Dedifferentiated amniotic fluid mesenchymal stem cell (primary cell): ENCODE measurements at regions not wholly inside any gene's neighbourhood (a gene's known extent, or its start where the extent isn't known, plus 50 kb on each side); places are given as distances from the start of the nearest gene placed in this dataset.
"Not testable (repeated sequence)": the region's sequence is repeated elsewhere in the genome, so short reads cannot be mapped to it uniquely, and the experiment has no call there.

Experiments
- DNase-seq: peaks from one replicate; pipeline ENCODE4 v3.0.0-alpha.2; 2016; ENCODE audit errors: extremely low spot score

DNA sequence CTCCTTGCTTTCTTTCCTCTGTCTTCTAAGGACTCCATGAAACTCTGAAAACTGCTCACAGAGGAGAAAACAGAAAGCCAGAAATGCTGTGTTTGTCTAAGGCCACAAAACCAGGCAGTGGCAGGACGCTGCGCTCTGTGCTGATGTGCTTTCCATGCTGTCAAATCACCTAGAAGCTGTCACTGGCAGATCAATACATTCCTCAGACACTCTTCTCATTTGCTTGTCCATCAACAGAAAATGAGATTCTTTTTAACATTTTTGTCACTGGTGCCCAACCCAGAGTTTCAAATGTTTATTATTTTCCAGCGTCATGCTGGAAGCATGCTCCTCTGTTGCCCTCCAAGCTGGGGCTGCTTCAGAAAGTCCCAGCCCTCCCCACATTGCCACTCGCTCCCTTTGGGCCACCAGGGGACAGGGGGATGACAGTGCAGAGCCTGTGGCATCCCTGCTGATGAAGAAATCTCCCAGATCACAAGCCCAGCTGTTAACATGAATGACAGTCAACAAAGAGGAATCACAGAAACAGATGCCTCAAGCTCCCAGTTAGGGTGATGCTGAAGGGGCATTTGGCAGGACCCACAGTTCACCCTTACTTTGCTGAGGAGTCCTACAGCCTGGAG is 117.5 kb upstream of the MEIS1 start:
- no peak for DNase-seq

DNA sequence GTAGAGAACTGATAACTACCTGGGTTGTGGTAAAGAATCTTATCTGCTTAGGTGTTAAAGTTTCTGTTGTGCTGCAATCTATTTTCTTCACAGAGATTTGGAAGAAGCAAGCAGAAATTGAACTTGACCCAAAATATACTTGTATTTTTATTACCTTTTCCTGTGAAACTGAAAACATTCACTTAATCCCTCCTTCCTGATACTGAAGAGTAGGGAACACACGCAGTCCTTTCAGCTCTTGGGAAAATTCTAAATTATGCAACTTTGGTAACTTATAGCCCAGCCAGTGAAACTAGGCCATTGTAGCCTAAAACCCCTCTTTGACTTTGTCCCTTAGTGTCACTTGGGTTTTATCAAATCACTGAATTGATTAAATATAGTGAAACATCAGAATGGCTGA is 128.4 kb upstream of the MEIS1 start:
- DNase-seq, result no peak

DNA sequence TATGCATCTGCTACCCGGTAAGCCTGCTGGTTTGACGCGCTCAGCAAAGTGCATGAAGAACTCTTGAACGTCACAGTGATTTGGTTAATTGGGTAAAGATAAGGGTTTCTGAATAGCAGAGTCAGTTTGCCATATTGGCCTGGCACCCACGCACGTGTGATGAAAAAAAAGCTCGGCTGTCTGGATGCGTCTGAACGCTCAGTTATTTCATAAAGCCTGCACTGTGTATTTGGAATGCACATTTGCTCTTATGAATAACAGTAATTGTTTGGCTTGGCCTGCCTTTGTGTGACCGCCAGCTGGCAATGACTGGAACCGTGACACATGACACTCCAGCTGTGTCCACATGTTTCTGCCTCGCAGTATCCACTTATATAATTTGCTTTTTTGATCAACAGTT is 129.2 kb upstream of the MEIS1 start:
- DNase-seq, result no peak

DNA sequence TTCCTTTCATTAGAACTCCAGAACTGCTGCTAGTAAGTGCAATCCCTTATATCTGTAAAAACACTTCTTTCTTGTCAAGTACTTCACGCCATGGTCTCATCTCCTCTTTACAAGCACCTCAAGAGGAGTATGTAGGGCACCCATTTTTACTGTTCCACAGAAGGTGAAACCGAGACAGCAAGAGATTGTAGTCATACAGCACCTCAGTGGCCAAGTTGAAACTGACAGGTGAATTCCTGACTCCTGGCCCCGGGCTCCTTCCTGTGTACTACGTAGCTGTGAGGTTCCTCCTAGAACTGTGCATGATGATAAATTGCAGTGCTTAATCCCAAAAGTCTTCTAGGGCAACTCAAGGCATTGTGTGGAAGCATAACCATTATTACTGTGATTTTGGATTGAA is 131.5 kb upstream of the MEIS1 start:
- DNase-seq, result no peak

DNA sequence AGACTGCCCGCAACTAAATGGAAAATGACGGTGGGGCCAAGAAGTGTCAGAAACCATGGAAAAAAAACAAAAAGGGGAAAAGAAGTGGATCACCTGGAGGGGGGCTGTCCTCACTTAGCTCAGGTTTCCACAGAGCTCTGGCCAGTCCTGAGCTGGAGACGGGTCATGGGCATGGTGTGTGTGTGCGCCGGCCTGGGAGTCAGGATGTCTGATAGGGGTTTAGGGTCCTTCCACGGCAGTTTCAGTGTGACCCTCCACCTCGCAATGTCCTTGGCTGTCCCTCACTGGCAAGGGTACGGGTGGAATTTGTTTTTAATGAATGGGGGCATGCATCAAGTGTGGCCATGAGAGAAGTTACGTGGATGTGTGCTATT is 133.2 kb upstream of the MEIS1 start:
- no peak for DNase-seq

DNA sequence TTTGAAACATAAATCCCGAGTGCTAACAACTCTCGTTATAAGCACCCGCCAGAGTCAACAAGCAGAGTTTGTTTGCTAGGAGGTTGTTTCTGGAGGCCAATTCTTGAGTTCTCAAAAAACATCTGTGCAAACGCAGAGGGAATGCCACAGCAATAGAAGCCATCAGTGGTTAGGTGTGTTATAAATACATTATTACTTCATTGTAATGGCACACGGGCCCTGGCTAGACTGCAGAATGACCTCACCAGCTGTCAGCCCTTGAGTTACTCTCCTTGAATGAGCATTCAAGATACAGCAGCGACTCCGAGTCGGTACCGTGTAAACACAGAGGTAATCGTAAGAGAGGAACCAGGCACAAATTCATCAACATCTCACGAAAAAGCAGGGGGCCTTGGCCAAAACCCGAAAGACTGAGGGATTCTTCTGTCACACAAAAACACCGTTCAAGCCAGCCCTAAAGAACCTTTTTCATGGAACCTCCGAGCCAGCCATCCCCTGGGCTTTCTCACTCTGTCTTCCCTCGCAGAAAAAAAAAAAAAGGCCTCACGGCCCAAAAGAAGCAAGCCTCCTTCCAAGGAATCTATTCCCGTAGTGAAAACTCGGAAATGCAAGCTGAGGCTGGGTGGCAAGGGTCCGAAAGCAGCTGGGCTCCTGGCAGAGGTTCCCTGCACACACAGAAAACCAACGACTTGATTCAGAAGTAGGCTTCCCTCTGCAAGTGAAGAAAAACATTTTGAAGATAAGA is 133.7 kb upstream of the MEIS1 start:
- no peak for DNase-seq

DNA sequence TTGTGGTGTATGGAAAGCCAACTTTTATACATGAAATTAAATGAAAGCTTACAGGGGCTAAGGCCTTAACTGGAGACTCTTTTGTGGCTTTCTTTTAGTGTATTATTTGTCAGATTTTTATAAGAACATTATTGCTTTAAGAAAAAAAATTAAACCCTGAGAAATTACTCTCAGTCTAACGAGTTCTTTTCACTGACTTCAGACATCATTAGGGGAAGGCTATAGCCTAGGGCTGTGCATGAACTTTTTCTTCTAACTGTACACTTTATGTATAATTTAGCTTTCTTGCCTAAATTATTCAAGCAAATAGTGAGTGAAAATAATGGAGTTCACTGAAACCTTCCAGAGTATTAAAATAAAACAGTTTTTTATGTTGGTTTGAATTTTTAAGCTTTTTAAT is 151.1 kb upstream of the MEIS1 start:
- DNase-seq, result no peak

DNA sequence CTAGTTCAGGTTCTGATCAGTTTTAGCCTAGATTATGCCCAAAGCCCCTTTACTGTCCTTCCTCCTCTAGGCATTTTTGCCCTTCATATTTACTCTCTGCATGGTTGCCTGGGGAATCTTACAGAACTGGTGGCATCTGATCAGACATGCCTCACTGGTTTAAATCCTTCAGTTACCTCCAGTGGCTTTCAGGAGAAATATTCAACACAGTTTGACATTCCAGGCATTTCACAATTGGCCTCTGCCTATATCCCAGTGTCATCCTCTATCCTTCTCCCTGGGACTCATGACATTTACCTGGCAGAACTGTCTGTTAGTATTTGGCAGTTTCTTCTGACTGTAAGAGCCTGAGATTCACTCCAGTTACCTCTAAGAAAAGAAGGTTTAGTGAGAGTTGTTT is 152.9 kb upstream of the MEIS1 start:
- no peak for DNase-seq

DNA sequence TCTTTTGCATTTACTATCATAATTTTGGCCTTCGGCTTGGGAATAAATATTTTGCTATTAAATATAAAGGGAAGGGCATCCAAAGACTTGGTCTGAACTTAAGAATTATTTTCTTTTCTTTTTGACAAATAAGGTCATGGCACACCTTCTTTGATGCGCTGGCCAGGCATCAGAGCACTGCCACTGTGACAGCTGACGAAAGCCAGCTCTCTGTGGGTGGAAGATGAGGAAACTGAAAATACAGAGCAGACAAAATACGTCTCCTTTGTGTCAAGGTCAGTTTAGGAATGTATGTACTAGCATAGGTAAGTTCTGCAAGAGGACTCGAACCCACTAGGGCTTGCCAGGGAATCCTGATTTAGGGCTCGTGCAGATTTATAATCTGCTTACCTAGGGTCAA is 155.9 kb upstream of the MEIS1 start:
- DNase-seq, result no peak

DNA sequence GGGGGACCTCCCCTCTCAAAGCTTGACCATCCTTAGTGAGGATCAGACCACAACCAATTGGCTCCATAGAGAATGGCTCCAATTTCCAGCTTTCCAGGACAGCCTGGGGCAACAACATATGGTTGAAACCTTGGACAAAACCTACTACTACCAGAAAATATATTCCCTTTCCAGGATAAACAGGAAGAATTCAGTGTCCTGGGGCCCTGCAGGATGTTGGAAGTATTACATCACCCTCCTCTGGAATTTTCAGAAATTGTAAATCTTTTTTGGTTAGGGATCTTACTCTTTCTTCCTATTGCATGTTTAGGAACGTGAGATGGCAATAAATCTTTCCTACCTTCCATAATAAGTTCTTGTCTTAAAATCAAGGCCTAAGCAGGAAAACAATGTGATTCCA is 158.9 kb upstream of the MEIS1 start:
- no peak for DNase-seq

DNA sequence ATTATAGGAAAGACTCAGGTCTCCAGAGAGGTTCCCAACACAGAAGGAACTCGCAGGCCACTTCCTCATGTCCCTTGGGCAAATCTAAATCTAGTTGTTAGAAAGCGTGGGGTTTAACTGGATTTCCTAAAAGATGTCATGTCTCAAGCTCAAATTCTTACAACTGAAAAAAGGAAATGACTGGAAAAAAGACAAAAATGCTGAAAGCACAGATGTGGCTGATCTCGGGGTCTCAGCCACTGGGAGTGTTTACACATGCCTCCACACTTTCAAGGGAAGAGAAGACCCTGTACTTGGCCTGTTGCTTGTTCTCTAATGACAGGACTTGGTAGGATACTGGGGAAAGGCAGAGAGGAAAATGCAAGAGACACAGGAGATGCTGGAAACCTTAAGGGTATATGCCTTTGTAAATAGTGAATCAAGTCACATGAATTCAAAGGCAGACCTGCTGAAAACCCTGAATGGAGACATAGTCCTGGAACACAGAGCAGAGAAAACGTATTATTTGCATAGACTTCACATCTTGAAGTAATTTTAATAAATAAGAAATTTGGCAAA is 160.9 kb upstream of the MEIS1 start:
- no peak for DNase-seq

DNA sequence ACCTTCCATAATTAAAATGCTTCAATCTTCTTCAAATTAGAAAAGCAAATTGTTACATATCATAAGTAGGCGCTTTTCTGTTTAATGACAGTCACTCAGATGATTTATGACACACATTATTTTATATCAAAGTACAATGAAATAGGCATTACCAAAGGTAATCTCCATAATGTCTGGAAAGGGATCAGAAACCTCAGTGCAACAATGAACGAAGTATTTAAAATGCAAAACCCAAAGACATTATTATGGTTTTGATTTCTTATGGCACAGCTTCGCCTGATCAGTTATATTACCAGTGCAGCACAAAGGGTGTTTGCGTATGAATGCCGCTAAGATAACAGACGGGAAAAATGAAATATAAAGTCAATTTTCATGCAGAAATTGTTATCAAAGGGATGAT is 162.2 kb upstream of the MEIS1 start:
- no peak for DNase-seq

DNA sequence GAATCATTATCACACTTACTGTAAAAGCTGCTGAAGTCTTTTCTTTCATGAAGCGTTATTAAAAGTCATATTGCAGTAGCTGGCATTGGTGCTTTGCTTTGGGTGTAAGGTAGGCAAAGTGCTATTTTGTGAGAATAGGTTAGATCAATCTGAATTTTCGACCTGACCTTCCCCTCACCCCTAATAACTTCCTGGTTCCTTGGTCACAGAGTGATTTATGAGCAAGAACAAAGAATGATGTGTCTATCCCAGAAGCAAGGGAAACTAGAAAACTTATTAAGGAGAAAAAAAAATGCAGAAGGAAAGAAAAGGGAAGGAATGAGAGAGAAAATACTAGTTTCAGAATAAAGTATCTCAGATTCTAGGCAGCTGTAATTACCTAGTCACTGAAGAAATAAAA is 163.1 kb upstream of the MEIS1 start:
- DNase-seq, result no peak

DNA sequence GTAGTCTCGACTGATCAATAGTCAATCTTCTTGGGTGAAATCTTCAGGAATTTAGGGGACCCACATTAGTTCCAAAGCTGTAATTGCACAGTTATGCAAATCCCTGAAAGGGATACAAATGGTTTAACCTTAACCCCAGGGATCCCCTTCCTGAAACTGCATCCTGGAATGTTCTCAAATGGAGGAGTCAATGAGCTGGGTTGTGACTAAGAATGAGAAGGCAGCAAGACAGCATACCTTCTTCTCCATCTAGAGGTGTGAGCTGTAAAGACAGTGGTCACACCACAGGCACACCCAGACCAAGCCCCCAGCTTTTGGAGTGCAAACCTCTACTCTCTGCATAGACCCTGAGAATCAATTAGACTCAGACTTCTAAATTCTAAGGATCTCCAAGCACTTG is 164.7 kb upstream of the MEIS1 start:
- no peak for DNase-seq

DNA sequence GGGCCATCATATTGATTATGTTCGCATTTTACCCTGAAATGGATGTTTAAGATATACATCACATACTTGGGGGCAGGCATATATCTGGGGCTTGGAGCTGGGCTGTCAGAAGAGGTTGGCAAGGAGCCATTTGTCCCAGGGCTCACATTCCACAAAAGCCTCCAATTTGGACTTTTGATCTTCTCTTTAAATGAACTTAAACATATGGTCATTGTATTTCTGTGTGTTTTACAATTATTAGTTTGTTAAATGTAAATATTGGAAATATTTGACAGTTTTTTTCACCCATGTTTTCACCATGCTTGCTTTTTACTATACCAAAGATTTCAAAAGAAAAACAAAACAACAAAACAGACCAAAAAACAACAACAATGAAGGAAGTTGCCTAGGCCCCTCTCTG is 165.8 kb upstream of the MEIS1 start:
- no peak for DNase-seq

DNA sequence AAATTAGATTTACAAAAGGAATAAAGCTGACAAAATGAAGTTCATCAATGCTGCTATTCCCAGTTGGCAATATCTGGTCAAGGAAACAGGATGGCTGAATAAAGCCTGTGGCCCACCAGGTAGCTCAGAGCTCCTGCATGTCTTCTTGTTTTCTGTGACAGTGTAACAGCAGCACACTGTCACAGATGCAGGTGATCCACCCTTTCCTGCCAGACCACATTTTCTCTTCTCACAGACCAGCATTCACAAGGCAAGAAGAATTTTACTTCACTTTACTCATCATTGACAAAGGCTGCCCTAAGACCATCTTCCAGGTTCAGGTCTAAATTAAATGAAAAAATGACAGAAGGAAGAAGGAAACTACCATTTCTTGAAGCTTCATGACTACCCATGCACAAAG is 166.2 kb upstream of the MEIS1 start:
- no peak for DNase-seq

DNA sequence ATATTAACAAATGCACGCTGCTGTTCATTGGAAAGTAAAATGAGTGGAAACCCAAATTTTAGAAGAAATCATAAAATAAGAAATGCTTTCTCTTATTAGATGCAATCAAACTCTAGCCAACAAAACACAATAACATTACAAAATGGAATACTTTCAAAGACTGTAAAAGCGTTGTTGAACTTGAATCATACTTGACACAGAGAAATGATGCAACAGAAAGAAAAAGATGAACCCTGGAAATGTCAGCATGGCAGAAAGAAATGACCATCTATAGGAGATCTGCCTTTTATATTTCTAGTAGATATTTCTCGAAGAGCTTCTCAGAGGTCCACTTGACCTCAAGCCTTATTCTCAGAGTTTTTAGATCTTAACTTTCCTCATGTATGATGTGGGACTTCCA is 170.6 kb upstream of the MEIS1 start:
- no peak for DNase-seq

DNA sequence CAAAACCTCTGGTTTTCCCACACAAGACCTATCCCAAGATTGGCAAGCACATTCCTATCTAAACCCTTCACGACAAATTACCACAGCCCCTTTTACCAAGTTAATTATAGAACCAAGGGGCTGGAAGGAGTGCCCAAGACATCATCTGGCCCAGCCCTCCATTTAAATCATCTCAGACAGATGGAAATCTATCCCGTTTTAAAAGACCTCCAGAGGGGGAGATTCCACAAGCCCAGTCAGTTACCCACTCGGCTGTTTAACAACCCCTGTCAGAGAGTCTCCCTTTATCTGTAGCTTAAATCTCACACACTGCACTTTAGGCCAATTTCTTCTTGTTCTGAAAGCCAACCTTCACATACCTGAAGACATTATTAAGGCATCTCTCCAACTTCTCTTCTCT is 179.1 kb upstream of the MEIS1 start:
- DNase-seq, result no peak

DNA sequence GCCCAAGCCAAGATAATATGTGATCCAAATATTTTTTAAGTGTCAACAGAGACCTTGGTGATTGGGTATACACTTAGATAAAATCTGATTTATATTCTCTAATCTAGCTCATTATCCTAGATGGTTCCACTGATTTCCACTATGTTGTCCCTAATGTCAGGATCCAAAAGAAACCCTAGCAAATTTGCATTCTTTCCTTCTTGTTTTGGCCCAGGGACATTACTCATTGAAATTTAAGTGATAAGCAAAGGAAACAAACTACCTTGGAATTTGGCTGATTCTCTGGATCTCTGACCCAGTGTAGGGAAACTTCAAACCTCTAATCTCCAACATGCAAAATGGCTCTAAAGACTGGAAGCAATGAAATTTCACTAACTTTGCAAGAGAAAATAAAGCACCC is 179.8 kb upstream of the MEIS1 start:
- DNase-seq, result no peak

DNA sequence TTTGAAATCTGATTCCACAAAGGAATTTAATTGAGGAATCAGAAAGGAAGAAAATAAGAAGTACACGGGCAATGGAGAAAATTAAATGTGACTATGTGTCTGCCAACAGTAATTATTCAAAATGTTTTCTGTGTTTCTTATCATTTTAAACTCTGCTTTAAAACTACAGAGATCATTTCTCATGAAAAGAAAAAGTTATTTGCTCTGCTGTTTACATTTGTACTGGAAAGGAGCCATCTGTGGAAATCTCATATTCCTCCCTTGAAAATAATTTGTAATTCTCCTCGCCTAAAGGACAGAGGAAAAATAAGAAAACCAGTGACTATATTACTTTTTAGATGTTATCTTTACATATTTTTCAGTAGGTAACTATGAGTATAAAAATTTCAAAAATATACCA is 181.9 kb upstream of the MEIS1 start:
- no peak for DNase-seq

DNA sequence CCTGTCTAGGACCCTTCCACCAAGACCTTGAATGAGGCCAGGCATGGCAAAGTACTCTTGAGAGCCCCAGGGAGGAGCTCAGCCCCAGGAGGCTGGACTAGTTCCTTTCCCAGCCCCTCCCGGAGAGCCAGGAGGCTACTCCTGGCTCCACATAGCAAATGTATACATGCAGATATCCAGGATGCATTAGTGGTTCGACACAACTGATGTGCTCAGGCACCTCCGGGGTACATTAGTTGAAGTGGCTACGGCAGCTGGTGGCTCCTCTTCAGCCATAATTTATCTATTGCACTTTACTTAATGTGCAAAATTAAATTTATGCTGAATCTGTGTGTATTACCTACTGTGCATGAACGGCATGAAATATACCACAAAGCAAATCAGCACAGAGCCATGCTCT is 182.8 kb upstream of the MEIS1 start:
- DNase-seq, result no peak

DNA sequence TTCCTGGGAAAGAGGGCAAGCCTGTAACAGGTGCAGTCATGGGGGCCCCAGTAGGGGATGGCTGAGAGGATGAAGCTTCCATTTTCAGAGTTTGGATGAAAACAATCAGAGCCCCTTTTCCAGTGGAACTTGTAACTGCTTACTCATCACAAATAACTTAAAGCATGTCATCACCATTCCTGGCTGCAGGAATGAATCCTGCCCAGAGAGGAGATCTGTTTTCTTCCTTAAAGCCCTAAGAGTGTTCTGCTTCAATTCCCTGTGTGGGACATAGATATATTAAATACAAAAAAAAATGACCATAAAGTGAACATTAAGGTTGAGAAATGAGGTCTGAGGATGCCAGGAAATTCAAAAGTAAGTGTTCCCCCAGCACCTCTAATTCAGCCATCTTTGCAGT is 183.4 kb upstream of the MEIS1 start:
- no peak for DNase-seq

DNA sequence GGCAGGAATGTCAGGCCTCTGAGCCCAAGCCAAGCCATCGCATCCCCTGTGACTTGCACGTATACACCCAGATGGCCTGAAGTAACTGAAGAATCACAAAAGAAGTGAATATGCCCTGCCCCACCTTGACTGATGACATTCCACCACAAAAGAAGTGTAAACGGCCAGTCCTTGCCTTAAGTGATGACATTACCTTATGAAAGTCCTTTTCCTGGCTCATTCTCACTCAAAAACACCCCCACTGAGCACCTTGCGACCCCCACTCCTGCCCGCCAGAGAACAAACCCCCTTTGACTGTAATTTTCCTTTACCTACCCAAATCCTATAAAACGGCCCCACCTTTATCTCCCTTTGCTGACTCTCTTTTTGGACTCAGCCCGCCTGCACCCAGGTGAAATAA is 185.8 kb upstream of the MEIS1 start:
- DNase-seq, result not testable (repeated sequence)

DNA sequence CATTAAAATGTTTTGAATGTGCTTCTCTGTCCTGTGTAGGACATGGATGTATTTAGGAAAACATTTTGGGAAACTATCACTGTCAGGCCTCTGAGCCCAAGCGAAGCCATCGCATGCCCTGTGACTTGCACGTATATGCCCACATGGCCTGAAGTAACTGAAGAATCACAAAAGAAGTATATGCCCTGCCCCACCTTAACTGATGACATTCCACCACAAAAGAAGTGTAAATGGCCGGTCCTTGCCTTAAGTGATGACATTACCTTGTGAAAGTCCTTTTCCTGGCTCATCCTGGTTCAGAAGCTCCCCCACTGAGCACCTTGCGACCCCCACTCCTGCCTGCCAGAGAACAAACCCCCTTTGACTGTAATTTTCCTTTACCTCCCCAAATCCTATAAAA is 191.1 kb upstream of the MEIS1 start:
- DNase-seq, result not testable (repeated sequence)
